GM12872 (cell line): ENCODE measurements at regions not wholly inside any gene's neighbourhood (a gene's known extent, or its start where the extent isn't known, plus 50 kb on each side); places are given as distances from the start of the nearest gene placed in this dataset.

Experiments used
- CTCF ChIP-seq: IDR thresholded peaks from 3 replicates; pipeline ENCODE4 v1.5.1; 2011; ENCODE audit warnings: low read depth, mild to moderate bottlenecking, low read length, moderate library complexity; ENCODE audit not compliant: insufficient read depth

- no peak for TF ChIP-seq CTCF
These were observed 181.1 kb upstream of the HS3ST1 start for GRCh38 chr4:11609751-11610150.

- TF ChIP-seq CTCF = no peak
These were observed 180.3 kb upstream of the HS3ST1 start for GRCh38 chr4:11608992-11609391.

GRCh38 chr4:11606078-11606477 lies 177.4 kb upstream of the HS3ST1 start:
- TF ChIP-seq CTCF = no peak

GRCh38 chr4:11605597-11605996 lies 176.9 kb upstream of the HS3ST1 start:
- no peak for TF ChIP-seq CTCF

- TF ChIP-seq CTCF = no peak
These were observed 176.1 kb upstream of the HS3ST1 start for GRCh38 chr4:11604821-11605220.

- TF ChIP-seq CTCF = no peak
These were observed 175.0 kb upstream of the HS3ST1 start for GRCh38 chr4:11603591-11604194.

GRCh38 chr4:11602606-11603340 lies 174.1 kb upstream of the HS3ST1 start:
- TF ChIP-seq CTCF = no peak
